GM21515 (cell line): ENCODE measurements at regions not wholly inside any gene's neighbourhood (a gene's known extent, or its start where the extent isn't known, plus 50 kb on each side); places are given as distances from the start of the nearest gene placed in this dataset.
"Not testable (repeated sequence)": the region's sequence is repeated elsewhere in the genome, so short reads cannot be mapped to it uniquely, and the experiment has no call there.

ENCODE experiments used
- ATAC-seq: cut with Tn5 transposase; IDR thresholded peaks from one replicate; pipeline ENCODE4 v1.9.1; 2021; ENCODE audit not compliant: unreplicated experiment

GRCh38 chr12:124707316-124707715 lies 139.9 kb upstream of the NCOR2 start:
- no peak for ATAC-seq

GRCh38 chr12:124706363-124706762 lies 139.0 kb upstream of the NCOR2 start:
- no peak for ATAC-seq

- ATAC-seq, result no peak
Observed at GRCh38 chr12:124705545-124706138, 138.2 kb upstream of the NCOR2 start.

GRCh38 chr12:124704619-124705018 lies 137.2 kb upstream of the NCOR2 start:
- no peak for ATAC-seq

- no peak for ATAC-seq
Observed at GRCh38 chr12:124703856-124704255, 136.4 kb upstream of the NCOR2 start.

GRCh38 chr12:124702736-124703135 lies 135.3 kb upstream of the NCOR2 start:
- ATAC-seq, result no peak

- no peak for ATAC-seq
Observed at GRCh38 chr12:124700810-124701592, 133.6 kb upstream of the NCOR2 start.

GRCh38 chr12:124699909-124700308 lies 132.5 kb upstream of the NCOR2 start:
- ATAC-seq, result no peak

GRCh38 chr12:124698998-124699305 lies 131.5 kb upstream of the NCOR2 start:
- ATAC-seq, result no peak

- ATAC-seq, result no peak
Observed at GRCh38 chr12:124698211-124698997, 131.0 kb upstream of the NCOR2 start.

- ATAC-seq, result not testable (repeated sequence)
Observed at GRCh38 chr12:124697722-124698121, 130.3 kb upstream of the NCOR2 start.

- no peak for ATAC-seq
Observed at GRCh38 chr12:124696693-124697476, 129.5 kb upstream of the NCOR2 start.

- ATAC-seq, result no peak
Observed at GRCh38 chr12:124695861-124696260, 128.4 kb upstream of the NCOR2 start.

GRCh38 chr12:124694846-124695497 lies 127.6 kb upstream of the NCOR2 start:
- ATAC-seq, result no peak

- no peak for ATAC-seq
Observed at GRCh38 chr12:124694250-124694649, 126.8 kb upstream of the NCOR2 start.

GRCh38 chr12:124693111-124693723 lies 125.8 kb upstream of the NCOR2 start:
- no peak for ATAC-seq

GRCh38 chr12:124692443-124692842 lies 125.0 kb upstream of the NCOR2 start:
- ATAC-seq, result no peak

- ATAC-seq, result no peak
Observed at GRCh38 chr12:124691429-124691828, 124.0 kb upstream of the NCOR2 start.

GRCh38 chr12:124689631-124690030 lies 122.2 kb upstream of the NCOR2 start:
- ATAC-seq, result no peak

GRCh38 chr12:124688356-124688992 lies 121.1 kb upstream of the NCOR2 start:
- no peak for ATAC-seq
